SK-N-DZ (cell line): ENCODE measurements at regions not wholly inside any gene's neighbourhood (a gene's known extent, or its start where the extent isn't known, plus 50 kb on each side); places are given as distances from the start of the nearest gene placed in this dataset.

Experiments used
- DNase-seq: peaks from one replicate; pipeline ENCODE4 v3.0.0-alpha.2; 2015; ENCODE audit warnings: low spot score

- DNase-seq = no peak
Measured at GRCh38 chr13:73633817-73634460, 500.3 kb downstream of the KLF12 start.

- peak; percentile 22 for DNase-seq
Measured at GRCh38 chr13:73631411-73631810, 502.8 kb downstream of the KLF12 start.

GRCh38 chr13:73625562-73626339 is 508.5 kb downstream of the KLF12 start:
- no peak for DNase-seq

GRCh38 chr13:73623281-73623680 is 510.9 kb downstream of the KLF12 start:
- no peak for DNase-seq

GRCh38 chr13:73622381-73622780 is 511.8 kb downstream of the KLF12 start:
- no peak for DNase-seq

- DNase-seq = no peak
Measured at GRCh38 chr13:73618275-73618865, 515.8 kb downstream of the KLF12 start.

GRCh38 chr13:73616861-73617260 is 517.3 kb downstream of the KLF12 start:
- no peak for DNase-seq

- DNase-seq = no peak
Measured at GRCh38 chr13:73610799-73611592, 523.2 kb downstream of the KLF12 start.

- DNase-seq = peak; percentile 12
Measured at GRCh38 chr13:73608711-73609485, 525.3 kb downstream of the KLF12 start.

- no peak for DNase-seq
Measured at GRCh38 chr13:73608157-73608516, 526.1 kb downstream of the KLF12 start.

GRCh38 chr13:73607489-73608156 is 526.6 kb downstream of the KLF12 start:
- no peak for DNase-seq

- no peak for DNase-seq
Measured at GRCh38 chr13:73603646-73604045, 530.6 kb downstream of the KLF12 start.

GRCh38 chr13:73602295-73602694 is 531.9 kb downstream of the KLF12 start:
- DNase-seq = peak; percentile 13

- DNase-seq = no peak
Measured at GRCh38 chr13:73601708-73602107, 532.5 kb downstream of the KLF12 start.

- no peak for DNase-seq
Measured at GRCh38 chr13:73599232-73600128, 534.7 kb downstream of the KLF12 start.

GRCh38 chr13:73598020-73598712 is 536.0 kb downstream of the KLF12 start:
- no peak for DNase-seq

GRCh38 chr13:73596382-73596781 is 537.6 kb downstream of the KLF5 start:
- no peak for DNase-seq

GRCh38 chr13:73593199-73593765 is 534.5 kb downstream of the KLF5 start:
- DNase-seq = no peak

GRCh38 chr13:73591861-73592260 is 533.1 kb downstream of the KLF5 start:
- no peak for DNase-seq
